HepG2 (cell line): ENCODE measurements at regions not wholly inside any gene's neighbourhood (a gene's known extent, or its start where the extent isn't known, plus 50 kb on each side); places are given as distances from the start of the nearest gene placed in this dataset.

Source experiments
- ATAC-seq: fragments of 200-7000 bp; cut with Tn5 transposase; 3 replicates; pipeline ENCODE4 v1.9.1; 2020; ENCODE audit warnings: mild to moderate bottlenecking, moderate library complexity
- BruUV-seq: library from RNA; stranded (reverse); fragments of 400-500 nt; replicated peaks from 2 replicates; lab custom pipeline; 2021; lab: Mats Ljungman, UMichigan
- CTCF ChIA-PET: fragments of 300-600 bp; formaldehyde crosslinking; extraction: SDS; loops from one replicate; lab custom pipeline; 2021; ENCODE audit warnings: low total read pairs, inconsistent platforms, low intra/inter-chr PET ratio; lab: Yijun Ruan, JAX
- POLR2A ChIA-PET: fragments of 350-600 bp; sonication (Branson Sonifier 250); formaldehyde crosslinking; loops from one replicate; lab custom pipeline; 2020; ENCODE audit warnings: antibody characterized with exemption, inconsistent platforms; lab: Yijun Ruan, JAX
- DNase-seq: peaks from one replicate; pipeline ENCODE4 v3.0.0-alpha.2; 2015; ENCODE audit warnings: low spot score
- FAIRE-seq: peaks from 3 replicates; lab custom pipeline; 2011; peaks lifted over from hg19 to GRCh38; lab: Jason Lieb, UNC
- H2AFZ ChIP-seq: one replicate; pipeline ENCODE4 v1.6.1; 2011; ENCODE audit warnings: low read length, inconsistent platforms
- H3K27ac ChIP-seq: fragments of 300-600 bp; 3 replicates; pipeline ENCODE4 v1.8.0; 2011; ENCODE audit warnings: mixed run types, mild to moderate bottlenecking, mixed read lengths, low read length, inconsistent platforms; ENCODE audit not compliant: insufficient read depth; ENCODE audit errors: extremely low read length
- H3K27me3 ChIP-seq, 2 experiments: fragments of 200-600 bp in 1 of 2; 2 replicates in 1 of 2; 3 replicates in 1 of 2; pipeline versions ENCODE4 v1.6.0 to v1.8.0; 2011; ENCODE audit warnings: low read length in 2 of 2, mild to moderate bottlenecking in 2 of 2, moderate library complexity in 2 of 2, inconsistent platforms in 1 of 2; ENCODE audit not compliant: insufficient read depth in 2 of 2, control insufficient read depth in 1 of 2
- H3K36me3 ChIP-seq, 2 experiments: fragments of 200-600 bp in 1 of 2; replicated peaks in 1 of 2; 2 replicates in 1 of 2; 3 replicates in 1 of 2; pipeline versions ENCODE4 v1.5.1 to v1.8.0; 2011; ENCODE audit warnings: low read length in 2 of 2, inconsistent platforms in 1 of 2; ENCODE audit not compliant: insufficient read depth in 2 of 2, control insufficient read depth in 1 of 2
- H3K4me1 ChIP-seq: 2 replicates; pipeline ENCODE4 v1.5.1; 2012; ENCODE audit warnings: low read length, inconsistent platforms; ENCODE audit not compliant: insufficient read depth
- H3K4me2 ChIP-seq: 2 replicates; pipeline ENCODE4 v1.6.0; 2011; ENCODE audit warnings: low read depth, low read length, inconsistent platforms
- H3K4me3 ChIP-seq, 3 experiments: fragments of 200-600 bp in 1 of 3; sonication (generic), shearing (Covaris generic) in 1 of 3; replicated peaks in 1 of 3; 2 replicates each; pipeline ENCODE4 v1.5.1; 2011 to 2016; ENCODE audit warnings: low read length in 3 of 3, inconsistent platforms in 2 of 3, low read depth in 2 of 3, mild to moderate bottlenecking in 2 of 3, control low read depth in 1 of 3, mixed read lengths in 1 of 3; ENCODE audit not compliant: insufficient read depth in 1 of 3
- H3K79me2 ChIP-seq: one replicate; pipeline ENCODE4 v1.6.1; 2011; ENCODE audit warnings: low read length, inconsistent platforms; ENCODE audit not compliant: insufficient read depth
- H3K9ac ChIP-seq: 2 replicates; pipeline ENCODE4 v1.6.0; 2011; ENCODE audit warnings: mild to moderate bottlenecking, low read depth, low read length, inconsistent platforms; ENCODE audit not compliant: insufficient read depth
- H3K9me3 ChIP-seq: 2 replicates; pipeline ENCODE4 v1.5.1; 2012; ENCODE audit warnings: mild to moderate bottlenecking, low read length
- H4K20me1 ChIP-seq: 2 replicates; pipeline ENCODE4 v1.6.0; 2011; ENCODE audit warnings: inconsistent platforms, mild to moderate bottlenecking, low read length, moderate library complexity; ENCODE audit not compliant: insufficient read depth
- SRSF4 ChIP-seq: fragments of 200-400 bp; formaldehyde crosslinking; IDR thresholded peaks from one replicate; pipeline ENCODE4 v1.6.1; 2018; ENCODE audit warnings: mild to moderate bottlenecking, low read depth, low read length, moderate library complexity; ENCODE audit not compliant: poor library complexity, severe bottlenecking
- ZNF180 ChIP-seq: sonication (generic); formaldehyde crosslinking; IDR thresholded peaks from 2 replicates; pipeline ENCODE4 v1.4.0; 2020; ENCODE audit warnings: low read depth, missing genetic modification reagents, borderline replicate concordance
- ZNF317 ChIP-seq: sonication (generic); formaldehyde crosslinking; IDR thresholded peaks from 2 replicates; pipeline ENCODE4 v1.5.0; 2020; ENCODE audit warnings: mild to moderate bottlenecking, missing genetic modification reagents
- WGBS: methylation state at CpG from one replicate; pipeline ENCODE4 v1.1.6; 2017; ENCODE audit warnings: low lambda C conversion rate; 5-methylcytosine and 5-hydroxymethylcytosine counted together
- in situ Hi-C: cut with HindIII; loops from 2 replicates; pipeline ENCODE4 v1.10.0; 2017; ENCODE audit warnings: low pct_unique_long_range_greater_than_20kb; ENCODE audit not compliant: extremely low pct_ligation_motif_present
- intact Hi-C: fragments of 100-400 bp; cut with micrococcal nuclease; formaldehyde crosslinking; loops from one replicate; pipeline ENCODE4 v1.10.0; 2022; ENCODE audit not compliant: unreplicated experiment
- TF ChIP-seq, protein P1 (sequence below): sonication (generic); formaldehyde crosslinking; IDR thresholded peaks from 2 replicates; pipeline ENCODE4 v1.5.1; 2020; ENCODE audit warnings: missing genetic modification reagents, mild to moderate bottlenecking, borderline replicate concordance

DNA sequence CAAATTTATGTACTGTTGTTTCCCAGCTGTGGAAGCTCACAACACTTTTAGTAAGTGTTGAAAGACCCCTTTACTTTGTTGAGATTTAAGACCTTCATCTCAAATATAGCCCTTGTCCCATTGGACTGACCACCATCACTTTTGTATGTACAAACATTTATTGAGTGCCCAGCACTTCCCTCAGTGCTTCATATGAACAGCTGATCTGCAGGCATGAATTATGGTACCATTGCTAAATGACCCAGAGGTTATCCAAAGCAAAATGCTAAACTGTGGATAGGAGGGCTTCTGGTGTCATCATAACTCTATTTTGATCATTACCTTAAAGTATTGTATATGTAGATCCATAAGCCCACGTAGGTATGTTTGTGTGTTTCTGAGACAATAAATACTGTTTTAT, 285.7 kb upstream of the RGS6 start:
- intact Hi-C loops = no loop called here
- CTCF ChIA-PET = no interaction called here

GRCh38 chr14:71647086-71647784, 285.0 kb upstream of the RGS6 start:
- no peaks in the 10 kb centered on the region for H4K20me1 ChIP-seq
- no peak overlapping the region for H3K4me2 ChIP-seq
- BruUV-seq = no TSS peak
- H3K36me3 ChIP-seq = peaks cover 0 to 7% of the 10 kb centered on the region in 2 experiments; a peak in 2 of 5 replicates
- ATAC-seq = no peak
- FAIRE-seq = no peak
- no peak overlapping the region for H3K4me3 ChIP-seq
- no peaks in the 10 kb centered on the region for H3K79me2 ChIP-seq
- intact Hi-C loops = no loop called here
- in situ Hi-C loops = no loop called here
- H3K27me3 ChIP-seq = no peaks in the 10 kb centered on the region
- H2AFZ ChIP-seq = no peak overlapping the region
- H3K4me1 ChIP-seq = peaks cover 12% of the 10 kb centered on the region; the same call in 1 of the 2 replicates
- 93% methylated on average over 4 of the region's 4 CpGs for WGBS
- ChIA-PET POLR2A (no interaction called here), CTCF (no interaction called here)
- no peak overlapping the region for H3K27ac ChIP-seq
- H3K9ac ChIP-seq = no peak overlapping the region
- no peak for DNase-seq
- TF ChIP-seq SRSF4 (no peak), ZNF180 (CRISPR knock-in tag) (no peak)
- peaks cover 9% of the 10 kb centered on the region for H3K9me3 ChIP-seq

More for the DNA sequence above, 285.7 kb upstream of the RGS6 start:
- DNase-seq (no peak), ATAC-seq (no peak), FAIRE-seq (no peak)
- in situ Hi-C loops = no loop called here
- no TSS peak for BruUV-seq
- H2AFZ ChIP-seq = no peak overlapping the region
- POLR2A ChIA-PET = no interaction called here
- H3K9ac ChIP-seq = no peak overlapping the region
- H3K79me2 ChIP-seq = no peaks in the 10 kb centered on the region
- no peak overlapping the region for H3K4me3 ChIP-seq
- H4K20me1 ChIP-seq = no peaks in the 10 kb centered on the region
- TF ChIP-seq, protein P1, sequence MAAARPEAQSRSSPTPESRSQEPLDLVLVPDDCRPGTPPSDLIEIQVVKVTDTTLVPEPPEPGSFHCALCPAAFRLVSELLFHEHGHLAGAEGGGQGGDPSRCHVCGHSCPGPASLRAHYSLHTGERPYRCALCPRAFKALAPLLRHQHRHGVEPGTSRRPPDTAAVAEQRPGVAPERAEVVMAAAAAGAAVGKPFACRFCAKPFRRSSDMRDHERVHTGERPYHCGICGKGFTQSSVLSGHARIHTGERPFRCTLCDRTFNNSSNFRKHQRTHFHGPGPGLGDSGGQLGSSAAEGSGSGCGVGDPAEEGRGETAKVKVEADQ (CRISPR knock-in tag) = no peak
- TF ChIP-seq ZNF317 = peak; percentile 74
- no peak overlapping the region for H3K27ac ChIP-seq
- peaks cover 12% of the 10 kb centered on the region; the same call in 1 of the 2 replicates for H3K4me1 ChIP-seq
- peaks cover 0 to 5% of the 10 kb centered on the region in 2 experiments; a peak in 2 of 5 replicates for H3K36me3 ChIP-seq
- H3K27me3 ChIP-seq = no peaks in the 10 kb centered on the region
- no peak overlapping the region for H3K4me2 ChIP-seq
- H3K9me3 ChIP-seq = peaks cover 2% of the 10 kb centered on the region
- WGBS = 100% methylated on average over 1 of the region's 1 CpG
